GM20000 (cell line): ENCODE measurements at regions not wholly inside any gene's neighbourhood (a gene's known extent, or its start where the extent isn't known, plus 50 kb on each side); places are given as distances from the start of the nearest gene placed in this dataset.

Experiments used
- DNase-seq: peaks from one replicate; pipeline ENCODE4 v3.0.0; 2012; ENCODE audit warnings: low spot score
- CTCF ChIP-seq: IDR thresholded peaks from 2 replicates; pipeline ENCODE4 v1.5.1; 2012; ENCODE audit warnings: mild to moderate bottlenecking, control low read depth; ENCODE audit errors: extremely low read depth, missing control alignments

GRCh38 chr2:211126256-211126655 is 569.9 kb downstream of the CPS1 start:
- TF ChIP-seq CTCF: no peak
- DNase-seq: no peak

- no peak for DNase-seq
- no peak for TF ChIP-seq CTCF
Observed at GRCh38 chr2:211127501-211127900, 571.1 kb downstream of the CPS1 start.

- no peak for TF ChIP-seq CTCF
Observed at GRCh38 chr2:211128287-211128686, 571.9 kb downstream of the CPS1 start.

GRCh38 chr2:211129798-211130197 is 573.4 kb downstream of the CPS1 start:
- no peak for DNase-seq
- TF ChIP-seq CTCF: no peak

More at GRCh38 chr2:211128287-211128686, 571.9 kb downstream of the CPS1 start:
- DNase-seq: no peak

GRCh38 chr2:211132046-211132445 is 575.6 kb downstream of the CPS1 start:
- TF ChIP-seq CTCF: no peak
- DNase-seq: no peak

- DNase-seq: no peak
- no peak for TF ChIP-seq CTCF
Observed at GRCh38 chr2:211132573-211132972, 576.2 kb downstream of the CPS1 start.

GRCh38 chr2:211133766-211134165 is 577.4 kb downstream of the CPS1 start:
- DNase-seq: no peak
- TF ChIP-seq CTCF: no peak
